ENCODE measurements at regions not wholly inside any gene's neighbourhood (a gene's known extent, or its start where the extent isn't known, plus 50 kb on each side); places are given as distances from the start of the nearest gene placed in this dataset.

GRCh38 chr13:33686772-33687480 lies 131.0 kb upstream of the RFC3 start:
- DNase-seq: no peak
- TF ChIP-seq CTCF (IDR thresholded peaks at IDR 0.05; ENCODE audit: low read depth, low read length): no peak
- no peak overlapping the region for H3K27ac ChIP-seq

GRCh38 chr13:33690354-33690753 lies 127.6 kb upstream of the RFC3 start:
- DNase-seq: no peak
- no peak for TF ChIP-seq CTCF (IDR thresholded peaks at IDR 0.05; ENCODE audit: low read depth, low read length)
- Histone ChIP-seq H3K9me3 (ENCODE audit: severe bottlenecking) (no peaks in the 10 kb centered on the region), H3K27me3 (ENCODE audit: insufficient read depth, low read depth, severe bottlenecking) (no peaks in the 10 kb centered on the region), H3K4me3 (ENCODE audit: low read depth, low read length) (no peak overlapping the region), H3K27ac (no peak overlapping the region), H3K36me3 (no peaks in the 10 kb centered on the region)

More at GRCh38 chr13:33686772-33687480, 131.0 kb upstream of the RFC3 start:
- no peaks in the 10 kb centered on the region for H3K9me3 ChIP-seq (ENCODE audit: severe bottlenecking)
- no peaks in the 10 kb centered on the region for H3K36me3 ChIP-seq
- no peaks in the 10 kb centered on the region for H3K27me3 ChIP-seq (ENCODE audit: insufficient read depth, low read depth, severe bottlenecking)
- H3K4me3 ChIP-seq (ENCODE audit: low read depth, low read length): no peak overlapping the region

- no peak for TF ChIP-seq CTCF (IDR thresholded peaks at IDR 0.05; ENCODE audit: low read depth, low read length)
- Histone ChIP-seq H3K4me3 (ENCODE audit: low read depth, low read length) (no peak overlapping the region), H3K9me3 (ENCODE audit: severe bottlenecking) (no peaks in the 10 kb centered on the region), H3K36me3 (no peaks in the 10 kb centered on the region), H3K27me3 (ENCODE audit: insufficient read depth, low read depth, severe bottlenecking) (no peaks in the 10 kb centered on the region), H3K27ac (no peak overlapping the region)
- no peak for DNase-seq
Measured at GRCh38 chr13:33691980-33692379, 126.0 kb upstream of the RFC3 start.

- no peak overlapping the region for H3K27ac ChIP-seq
- no peaks in the 10 kb centered on the region for H3K27me3 ChIP-seq (ENCODE audit: insufficient read depth, low read depth, severe bottlenecking)
- no peak overlapping the region for H3K4me3 ChIP-seq (ENCODE audit: low read depth, low read length)
- no peaks in the 10 kb centered on the region for H3K9me3 ChIP-seq (ENCODE audit: severe bottlenecking)
- no peak for TF ChIP-seq CTCF (IDR thresholded peaks at IDR 0.05; ENCODE audit: low read depth, low read length)
- no peak for DNase-seq
- no peaks in the 10 kb centered on the region for H3K36me3 ChIP-seq
Measured at GRCh38 chr13:33692531-33692930, 125.4 kb upstream of the RFC3 start.

GRCh38 chr13:33694546-33694945 lies 123.4 kb upstream of the RFC3 start:
- H3K9me3 ChIP-seq (ENCODE audit: severe bottlenecking): no peaks in the 10 kb centered on the region
- H3K36me3 ChIP-seq: no peaks in the 10 kb centered on the region
- H3K4me3 ChIP-seq (ENCODE audit: low read depth, low read length): no peak overlapping the region
- TF ChIP-seq CTCF (IDR thresholded peaks at IDR 0.05; ENCODE audit: low read depth, low read length): no peak
- no peak for DNase-seq
- H3K27ac ChIP-seq: no peak overlapping the region
- H3K27me3 ChIP-seq (ENCODE audit: insufficient read depth, low read depth, severe bottlenecking): no peaks in the 10 kb centered on the region

GRCh38 chr13:33696530-33696929 lies 121.4 kb upstream of the RFC3 start:
- Histone ChIP-seq H3K27me3 (ENCODE audit: insufficient read depth, low read depth, severe bottlenecking) (no peaks in the 10 kb centered on the region), H3K9me3 (ENCODE audit: severe bottlenecking) (no peaks in the 10 kb centered on the region), H3K27ac (no peak overlapping the region), H3K4me3 (ENCODE audit: low read depth, low read length) (no peak overlapping the region), H3K36me3 (no peaks in the 10 kb centered on the region)
- no peak for TF ChIP-seq CTCF (IDR thresholded peaks at IDR 0.05; ENCODE audit: low read depth, low read length)
- DNase-seq: no peak

Measured in WERI-Rb-1 (cell line).